CD4-positive, alpha-beta memory T cell (primary cell): ENCODE measurements at regions not wholly inside any gene's neighbourhood (a gene's known extent, or its start where the extent isn't known, plus 50 kb on each side); places are given as distances from the start of the nearest gene placed in this dataset.

ENCODE experiments used
- CTCF ChIA-PET: fragments of 350-600 bp; sonication (Branson Sonifier 250); formaldehyde crosslinking; loops from one replicate; lab custom pipeline; 2021; ENCODE audit warnings: inconsistent platforms; ENCODE audit not compliant: partially characterized antibody; lab: Charles Lee
- POLR2A ChIA-PET: fragments of 350-600 bp; sonication (Branson Sonifier 250); formaldehyde crosslinking; loops from one replicate; lab custom pipeline; 2021; ENCODE audit not compliant: partially characterized antibody; lab: Charles Lee
- DNase-seq, 5 donors: peaks; one replicate each; pipeline versions ENCODE4 v3.0.0 to v3.0.0-alpha.2; 2020 to 2022; ENCODE audit warnings: mixed read lengths in 1 of 5
- H3K27ac ChIP-seq: one replicate; pipeline ENCODE4 v1.7.0; 2013; ENCODE audit warnings: low read depth, low read length
- H3K27me3 ChIP-seq: 2 replicates; pipeline ENCODE4 v1.7.0; 2013; ENCODE audit warnings: mild to moderate bottlenecking, low read length, moderate library complexity; ENCODE audit not compliant: insufficient read depth
- H3K36me3 ChIP-seq: 2 replicates; pipeline ENCODE4 v1.7.0; 2013; ENCODE audit warnings: mild to moderate bottlenecking, low read length, moderate library complexity; ENCODE audit not compliant: insufficient read depth
- H3K4me1 ChIP-seq: 2 replicates; pipeline ENCODE4 v1.7.0; 2013; ENCODE audit warnings: mild to moderate bottlenecking, low read length, moderate library complexity; ENCODE audit not compliant: insufficient read depth
- H3K4me3 ChIP-seq, 2 donors: one replicate each; pipeline ENCODE4 v1.7.0; 2013; ENCODE audit warnings: low read length in 2 of 2, mild to moderate bottlenecking in 1 of 2
- H3K9me3 ChIP-seq, 2 donors: one replicate each; pipeline ENCODE4 v1.7.0; 2013; ENCODE audit warnings: low read length in 2 of 2, control low read depth in 1 of 2; ENCODE audit not compliant: control insufficient read depth in 1 of 2
- H3K27ac Mint-ChIP-seq, 7 donors: one replicate each; pipeline ENCODE4 v1.8.0; 2020 to 2021; ENCODE audit warnings: mixed read lengths in 7 of 7, mild to moderate bottlenecking in 6 of 7, inconsistent platforms in 3 of 7, moderate library complexity in 3 of 7
- H3K27me3 Mint-ChIP-seq, 2 donors: one replicate each; pipeline ENCODE4 v1.8.0; 2020 to 2021; ENCODE audit warnings: mixed read lengths in 2 of 2
- H3K36me3 Mint-ChIP-seq, 2 donors: one replicate each; pipeline ENCODE4 v1.8.0; 2020 to 2021; ENCODE audit warnings: mixed read lengths in 2 of 2, inconsistent platforms in 1 of 2, mild to moderate bottlenecking in 1 of 2
- H3K4me1 Mint-ChIP-seq, 4 donors: one replicate each; pipeline ENCODE4 v1.8.0; 2020 to 2021; ENCODE audit warnings: mixed read lengths in 4 of 4, mild to moderate bottlenecking in 1 of 4
- H3K4me3 Mint-ChIP-seq, 8 donors: one replicate each; pipeline ENCODE4 v1.8.0; 2020 to 2021; ENCODE audit warnings: mixed read lengths in 8 of 8, mild to moderate bottlenecking in 7 of 8, moderate library complexity in 6 of 8, inconsistent platforms in 3 of 8
- H3K9me3 Mint-ChIP-seq, 8 donors: one replicate each; pipeline ENCODE4 v1.8.0; 2020 to 2021; ENCODE audit warnings: mixed read lengths in 8 of 8, mild to moderate bottlenecking in 5 of 8, inconsistent platforms in 3 of 8, moderate library complexity in 1 of 8
- intact Hi-C: fragments of 100-400 bp; cut with micrococcal nuclease; formaldehyde crosslinking; loops from one replicate; pipeline ENCODE4 v1.15.1; 2023

DNA sequence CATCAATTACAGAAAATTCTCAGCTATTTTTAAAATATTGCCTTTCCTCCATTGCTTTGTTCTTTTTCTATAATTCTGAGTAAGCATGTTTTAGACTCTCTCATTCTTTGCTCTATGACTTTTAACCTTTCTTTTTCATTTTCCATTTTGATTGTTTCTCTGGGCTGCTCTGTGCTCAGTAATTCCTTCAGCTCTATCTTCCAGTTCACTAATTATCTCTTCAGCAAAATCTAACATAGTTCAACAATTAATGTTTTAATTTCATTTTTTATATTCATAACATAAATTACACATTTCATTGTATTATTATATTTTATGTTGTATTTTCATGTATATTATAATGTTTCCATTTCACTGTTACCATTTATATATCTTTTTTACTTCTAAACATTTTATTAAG, 198.8 kb upstream of the NOX3 start:
- CTCF ChIA-PET = no interaction called here
- Mint-ChIP-seq H3K9me3 (peaks cover 0 to 8% (median 3%) of the 10 kb centered on the region in 8 donors), H3K27me3 (peaks cover 3 to 9% of the 10 kb centered on the region in 2 donors), H3K4me3 (no peak overlapping the region), H3K36me3 (no peaks in the 10 kb centered on the region), H3K4me1 (no peaks in the 10 kb centered on the region), H3K27ac (no peak overlapping the region)
- Histone ChIP-seq H3K27ac (no peak overlapping the region), H3K9me3 (no peaks in the 10 kb centered on the region), H3K27me3 (no peaks in the 10 kb centered on the region), H3K4me3 (no peak overlapping the region), H3K36me3 (no peaks in the 10 kb centered on the region), H3K4me1 (no peaks in the 10 kb centered on the region)
- POLR2A ChIA-PET = no interaction called here
- no peak for DNase-seq
- intact Hi-C loops = no loop called here

DNA sequence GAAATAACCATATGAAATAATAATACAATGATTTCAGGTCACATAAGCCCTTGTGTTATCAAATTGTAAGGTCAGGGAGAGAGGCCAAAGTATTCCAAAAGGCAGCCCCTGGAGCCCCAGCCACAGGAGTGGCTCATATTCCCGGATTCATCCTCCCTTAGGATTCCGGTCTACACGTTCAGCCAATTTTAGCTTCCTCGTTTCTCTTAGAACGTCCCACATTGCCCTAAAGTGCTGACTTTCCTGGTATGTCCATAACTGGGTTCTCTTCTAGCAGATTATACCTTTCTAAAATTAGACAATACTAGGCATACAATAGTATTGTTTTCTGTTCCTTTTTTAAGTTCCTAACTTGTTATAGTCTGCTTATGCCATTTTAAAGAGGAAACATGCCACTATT, 192.7 kb upstream of the NOX3 start:
- H3K4me3 ChIP-seq = no peak overlapping the region
- Mint-ChIP-seq H3K27me3 (peaks cover 0 to 3% of the 10 kb centered on the region in 2 donors), H3K4me3 (no peak overlapping the region), H3K27ac (no peak overlapping the region), H3K9me3 (peaks cover 0 to 4% (median under 1%) of the 10 kb centered on the region in 8 donors), H3K36me3 (no peaks in the 10 kb centered on the region), H3K4me1 (no peaks in the 10 kb centered on the region)
- H3K9me3 ChIP-seq = no peaks in the 10 kb centered on the region
- POLR2A ChIA-PET = no interaction called here
- no peak overlapping the region for H3K27ac ChIP-seq
- intact Hi-C loops = no loop called here
- no peaks in the 10 kb centered on the region for H3K36me3 ChIP-seq
- H3K4me1 ChIP-seq = no peaks in the 10 kb centered on the region
- CTCF ChIA-PET = no interaction called here
- H3K27me3 ChIP-seq = no peaks in the 10 kb centered on the region
- no peak for DNase-seq

DNA sequence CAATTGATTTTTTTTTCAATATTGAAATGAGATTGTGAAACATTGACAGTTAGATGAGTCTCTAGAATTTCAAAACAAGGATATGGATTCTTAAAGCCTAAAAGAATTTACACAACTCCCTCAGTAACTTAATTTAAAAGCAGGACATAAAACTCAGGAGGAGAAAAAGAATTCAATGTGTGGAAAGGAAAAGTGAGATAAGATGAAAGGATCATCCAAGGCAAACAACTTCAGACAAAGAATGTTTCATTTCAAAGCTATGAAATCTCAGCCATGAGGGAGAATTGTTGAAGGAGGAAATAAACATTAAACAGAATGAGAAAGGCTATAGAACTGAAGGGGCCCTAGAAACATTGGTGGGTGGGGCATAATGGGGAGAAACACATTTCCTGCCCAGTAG, 191.7 kb upstream of the NOX3 start:
- CTCF ChIA-PET = no interaction called here
- H3K4me1 Mint-ChIP-seq = no peaks in the 10 kb centered on the region
- Histone ChIP-seq H3K36me3 (no peaks in the 10 kb centered on the region), H3K27me3 (no peaks in the 10 kb centered on the region), H3K4me1 (no peaks in the 10 kb centered on the region), H3K9me3 (no peaks in the 10 kb centered on the region), H3K4me3 (no peak overlapping the region), H3K27ac (no peak overlapping the region)
- H3K4me3 Mint-ChIP-seq = no peak overlapping the region
- H3K9me3 Mint-ChIP-seq = peaks cover 0 to 10% (median 4%) of the 10 kb centered on the region in 8 donors
- H3K27me3 Mint-ChIP-seq = peaks cover 0 to 3% of the 10 kb centered on the region in 2 donors
- intact Hi-C loops = no loop called here
- H3K36me3 Mint-ChIP-seq = no peaks in the 10 kb centered on the region
- DNase-seq = no peak
- H3K27ac Mint-ChIP-seq = no peak overlapping the region
- POLR2A ChIA-PET = no interaction called here

DNA sequence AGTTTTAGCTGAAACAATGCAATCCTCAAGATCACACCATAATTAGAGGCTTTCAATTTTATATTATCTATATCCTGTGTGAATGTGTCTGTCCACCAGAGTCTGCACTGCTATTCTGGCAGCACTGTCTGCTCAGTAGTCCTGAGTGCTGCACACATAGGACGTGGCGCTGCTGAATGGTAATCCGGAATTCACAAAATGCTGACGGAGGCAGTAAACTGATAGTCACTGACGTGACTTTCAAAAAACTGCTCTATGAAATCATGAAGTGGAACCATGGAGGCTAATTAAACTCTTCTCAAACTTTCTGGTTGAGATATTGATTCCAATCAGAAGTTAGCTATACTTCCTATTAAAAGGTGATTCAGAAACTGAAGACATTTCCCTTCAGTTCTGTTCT, 190.8 kb upstream of the NOX3 start:
- H3K4me1 ChIP-seq = no peaks in the 10 kb centered on the region
- no peak overlapping the region for H3K27ac ChIP-seq
- H3K4me3 ChIP-seq = no peak overlapping the region
- no peaks in the 10 kb centered on the region for H3K9me3 ChIP-seq
- no peaks in the 10 kb centered on the region for H3K36me3 Mint-ChIP-seq
- POLR2A ChIA-PET = no interaction called here
- peaks cover 0 to 19% (median 9%) of the 10 kb centered on the region in 8 donors for H3K9me3 Mint-ChIP-seq
- H3K36me3 ChIP-seq = no peaks in the 10 kb centered on the region
- CTCF ChIA-PET = no interaction called here
- DNase-seq = no peak
- intact Hi-C loops = no loop called here
- H3K27me3 ChIP-seq = no peaks in the 10 kb centered on the region
- no peaks in the 10 kb centered on the region for H3K4me1 Mint-ChIP-seq
- H3K27me3 Mint-ChIP-seq = peaks cover 0 to 3% of the 10 kb centered on the region in 2 donors
- H3K4me3 Mint-ChIP-seq = no peak overlapping the region
- no peak overlapping the region for H3K27ac Mint-ChIP-seq

DNA sequence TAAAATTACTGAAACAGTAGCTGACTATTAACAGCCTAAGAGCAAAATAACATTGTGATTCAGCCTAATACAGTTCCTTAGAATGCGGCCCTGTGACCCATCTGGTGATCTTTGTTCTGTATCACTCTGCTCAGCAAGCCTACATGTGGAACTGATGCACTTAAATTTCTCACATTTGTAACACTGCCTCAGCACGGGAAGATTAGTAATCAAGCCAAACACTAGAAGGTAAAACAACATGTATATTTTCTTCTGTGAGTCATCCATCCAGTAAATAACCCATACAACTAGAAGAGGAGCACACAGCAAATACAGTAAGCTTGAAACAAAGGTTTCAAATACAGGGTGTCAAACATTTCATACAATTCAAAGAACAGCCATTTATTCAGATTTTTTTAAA, 189.7 kb upstream of the NOX3 start:
- no peak for DNase-seq
- ChIA-PET CTCF (no interaction called here), POLR2A (no interaction called here)
- no peaks in the 10 kb centered on the region for H3K36me3 Mint-ChIP-seq
- H3K9me3 ChIP-seq = no peaks in the 10 kb centered on the region
- no peak overlapping the region for H3K27ac ChIP-seq
- no peaks in the 10 kb centered on the region for H3K4me1 Mint-ChIP-seq
- H3K9me3 Mint-ChIP-seq = peaks cover 0 to 25% (median 11%) of the 10 kb centered on the region in 8 donors
- intact Hi-C loops = no loop called here
- no peaks in the 10 kb centered on the region for H3K27me3 ChIP-seq
- H3K27ac Mint-ChIP-seq = no peak overlapping the region
- no peaks in the 10 kb centered on the region for H3K36me3 ChIP-seq
- H3K27me3 Mint-ChIP-seq = peaks cover 0 to 3% of the 10 kb centered on the region in 2 donors
- H3K4me3 ChIP-seq = no peak overlapping the region
- H3K4me3 Mint-ChIP-seq = no peak overlapping the region
- H3K4me1 ChIP-seq = no peaks in the 10 kb centered on the region

DNA sequence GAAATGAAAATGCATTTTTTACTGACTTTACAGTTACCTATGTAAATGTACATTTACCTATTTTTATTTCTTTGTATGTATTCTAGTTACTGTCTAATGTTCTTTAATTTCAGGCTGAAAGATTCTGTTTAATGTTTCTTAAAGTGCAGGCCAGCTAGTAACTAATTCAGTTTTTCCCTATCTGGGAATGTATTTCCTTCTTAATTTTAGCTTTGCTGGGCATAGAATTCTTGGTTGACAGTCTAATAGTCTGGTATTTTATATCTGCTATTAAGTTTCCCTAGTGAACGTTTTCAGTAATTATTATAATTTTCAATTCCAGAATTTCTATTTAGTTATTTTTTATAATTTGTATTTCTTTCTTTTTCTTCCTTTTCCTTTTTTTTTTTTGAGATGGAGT, 186.0 kb upstream of the NOX3 start:
- H3K27ac Mint-ChIP-seq = no peak overlapping the region

DNA sequence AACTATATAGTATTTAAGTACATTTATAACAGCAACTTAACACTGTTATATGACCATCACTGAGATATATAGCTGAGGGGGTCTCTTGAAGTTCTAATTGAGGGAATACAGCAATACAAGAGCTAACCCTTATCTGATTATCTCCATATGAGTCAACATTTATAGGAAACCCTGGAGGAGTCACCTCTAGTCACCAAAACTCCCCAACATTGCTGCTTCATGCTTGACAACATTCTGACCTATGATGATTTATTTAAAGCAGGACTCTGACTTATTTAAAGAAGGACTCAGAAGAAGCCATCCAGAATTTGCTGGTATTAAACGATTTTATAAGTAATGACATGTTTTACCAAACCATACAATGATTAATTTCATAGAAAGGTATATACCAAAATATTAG, 182.6 kb upstream of the NOX3 start:
- H3K4me3 Mint-ChIP-seq = no peak overlapping the region
- H3K27ac ChIP-seq = no peak overlapping the region
- CTCF ChIA-PET = no interaction called here

More for the DNA sequence above, 186.0 kb upstream of the NOX3 start:
- Histone ChIP-seq H3K4me1 (no peaks in the 10 kb centered on the region), H3K36me3 (no peaks in the 10 kb centered on the region), H3K9me3 (no peaks in the 10 kb centered on the region), H3K27me3 (no peaks in the 10 kb centered on the region), H3K27ac (no peak overlapping the region), H3K4me3 (no peak overlapping the region)
- Mint-ChIP-seq H3K4me3 (no peak overlapping the region), H3K9me3 (peaks cover 0 to 25% (median 11%) of the 10 kb centered on the region in 8 donors), H3K27me3 (peaks cover 0 to under 1% of the 10 kb centered on the region in 2 donors), H3K4me1 (no peaks in the 10 kb centered on the region), H3K36me3 (no peaks in the 10 kb centered on the region)
- DNase-seq = no peak
- intact Hi-C loops = no loop called here
- ChIA-PET POLR2A (no interaction called here), CTCF (no interaction called here)

DNA sequence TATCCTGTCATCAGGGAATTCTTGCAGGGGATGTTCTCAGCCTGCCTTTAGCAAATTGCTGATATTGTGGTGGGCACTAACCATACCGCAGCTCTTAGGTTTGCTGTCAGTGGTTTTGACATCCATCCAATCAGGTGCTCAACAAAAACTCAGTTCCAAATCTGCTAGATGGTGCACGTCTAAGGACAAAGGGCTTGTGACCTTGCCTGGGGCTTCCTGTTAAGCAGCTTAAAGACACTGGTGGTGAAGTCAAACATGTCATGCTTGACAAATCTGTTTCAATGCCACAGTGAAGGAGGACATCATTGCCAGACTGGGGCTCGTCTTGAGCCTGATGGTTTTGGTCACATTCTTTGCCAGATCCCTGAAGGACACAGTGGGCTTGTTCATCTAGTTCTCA, 179.8 kb upstream of the NOX3 start:
- no peaks in the 10 kb centered on the region for H3K27me3 ChIP-seq
- Mint-ChIP-seq H3K36me3 (no peaks in the 10 kb centered on the region), H3K27me3 (peaks cover 2 to 3% of the 10 kb centered on the region in 2 donors), H3K4me3 (no peak overlapping the region), H3K27ac (no peak overlapping the region), H3K9me3 (peaks cover 0 to 6% (median under 1%) of the 10 kb centered on the region in 8 donors), H3K4me1 (no peaks in the 10 kb centered on the region)
- no peaks in the 10 kb centered on the region for H3K9me3 ChIP-seq
- no peak overlapping the region for H3K4me3 ChIP-seq
- H3K36me3 ChIP-seq = no peaks in the 10 kb centered on the region
- intact Hi-C loops = no loop called here
- H3K4me1 ChIP-seq = no peaks in the 10 kb centered on the region
- ChIA-PET POLR2A (no interaction called here), CTCF (no interaction called here)
- DNase-seq = no peak
- no peak overlapping the region for H3K27ac ChIP-seq

More for the DNA sequence above, 182.6 kb upstream of the NOX3 start:
- no peaks in the 10 kb centered on the region for H3K36me3 Mint-ChIP-seq
- Histone ChIP-seq H3K4me1 (no peaks in the 10 kb centered on the region), H3K36me3 (no peaks in the 10 kb centered on the region), H3K4me3 (no peak overlapping the region), H3K27me3 (no peaks in the 10 kb centered on the region), H3K9me3 (no peaks in the 10 kb centered on the region)
- no peak for DNase-seq
- H3K27me3 Mint-ChIP-seq = peaks cover 0 to 3% of the 10 kb centered on the region in 2 donors
- H3K27ac Mint-ChIP-seq = no peak overlapping the region
- POLR2A ChIA-PET = no interaction called here
- intact Hi-C loops = no loop called here
- H3K4me1 Mint-ChIP-seq = no peaks in the 10 kb centered on the region
- peaks cover 0 to 21% (median 11%) of the 10 kb centered on the region in 8 donors for H3K9me3 Mint-ChIP-seq
